ENCODE measurements at regions not wholly inside any gene's neighbourhood (a gene's known extent, or its start where the extent isn't known, plus 50 kb on each side); places are given as distances from the start of the nearest gene placed in this dataset.
A peak's percentile ranks its signal among the peaks of the same experiment; 100 is the strongest.

DNA sequence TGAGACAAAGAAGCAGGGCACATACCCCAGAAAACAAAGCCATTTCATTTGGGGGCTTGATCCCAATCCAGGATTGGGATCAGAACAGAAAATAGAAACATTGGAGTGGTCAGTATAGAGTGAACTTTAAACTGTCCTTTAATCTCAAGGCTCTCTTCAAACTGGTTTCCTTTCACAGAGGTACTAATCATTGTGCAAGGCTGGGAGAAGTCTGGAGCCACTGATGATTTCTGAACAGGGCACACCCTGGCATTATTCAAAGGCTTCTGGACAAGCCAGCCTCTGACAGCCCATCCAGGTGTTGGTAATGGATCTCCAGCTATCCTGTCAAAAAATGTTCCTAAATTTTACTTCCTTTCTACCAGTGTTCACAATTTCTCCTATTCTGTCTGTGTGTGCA lies 244.5 kb downstream of the DDX3Y start:
- H3K9me3 Mint-ChIP-seq (ENCODE audit: insufficient read depth): no peaks in the 10 kb centered on the region
- DNase-seq (no peak), ATAC-seq (ENCODE audit: low read depth) (no peak)
- ChIA-PET CTCF (no interaction called here), POLR2A (no interaction called here)
- no peaks in the 10 kb centered on the region for H3K27me3 ChIP-seq (replicated peaks in 1 of 4; ENCODE audit: control extremely low read depth in 1 of 4, control insufficient read depth in 3 of 4, insufficient read depth in 4 of 4, low read length in 3 of 4)
- no peaks in the 10 kb centered on the region for H4K20me1 ChIP-seq (ENCODE audit: control insufficient read depth, insufficient read depth, low read length, poor library complexity, severe bottlenecking)
- peaks cover 7% of the 10 kb centered on the region for H3K4me1 Mint-ChIP-seq
- H3K9ac ChIP-seq (ENCODE audit: low read length): no peak overlapping the region
- H3K4me2 ChIP-seq (replicated peaks; ENCODE audit: low read depth, low read length, poor library complexity, severe bottlenecking): no peak overlapping the region
- intact Hi-C loops (cut with micrococcal nuclease): no loop called here
- no peaks in the 10 kb centered on the region for H3K27me3 Mint-ChIP-seq
- no peak overlapping the region for H2AFZ ChIP-seq (ENCODE audit: insufficient read depth, low read depth, low read length, poor library complexity, severe bottlenecking)
- no peaks in the 10 kb centered on the region for H3K79me2 ChIP-seq (ENCODE audit: control insufficient read depth, insufficient read depth, low read length)
- no peak for TF ChIP-seq EZH2 (IDR thresholded peaks at IDR 0.05; ENCODE audit: borderline replicate concordance, insufficient read depth, low read depth, low read length, poor library complexity, severe bottlenecking)
- TF ChIP-seq, protein P1, sequence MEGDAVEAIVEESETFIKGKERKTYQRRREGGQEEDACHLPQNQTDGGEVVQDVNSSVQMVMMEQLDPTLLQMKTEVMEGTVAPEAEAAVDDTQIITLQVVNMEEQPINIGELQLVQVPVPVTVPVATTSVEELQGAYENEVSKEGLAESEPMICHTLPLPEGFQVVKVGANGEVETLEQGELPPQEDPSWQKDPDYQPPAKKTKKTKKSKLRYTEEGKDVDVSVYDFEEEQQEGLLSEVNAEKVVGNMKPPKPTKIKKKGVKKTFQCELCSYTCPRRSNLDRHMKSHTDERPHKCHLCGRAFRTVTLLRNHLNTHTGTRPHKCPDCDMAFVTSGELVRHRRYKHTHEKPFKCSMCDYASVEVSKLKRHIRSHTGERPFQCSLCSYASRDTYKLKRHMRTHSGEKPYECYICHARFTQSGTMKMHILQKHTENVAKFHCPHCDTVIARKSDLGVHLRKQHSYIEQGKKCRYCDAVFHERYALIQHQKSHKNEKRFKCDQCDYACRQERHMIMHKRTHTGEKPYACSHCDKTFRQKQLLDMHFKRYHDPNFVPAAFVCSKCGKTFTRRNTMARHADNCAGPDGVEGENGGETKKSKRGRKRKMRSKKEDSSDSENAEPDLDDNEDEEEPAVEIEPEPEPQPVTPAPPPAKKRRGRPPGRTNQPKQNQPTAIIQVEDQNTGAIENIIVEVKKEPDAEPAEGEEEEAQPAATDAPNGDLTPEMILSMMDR (IDR thresholded peaks at IDR 0.05): no peak
- H3K27ac Mint-ChIP-seq: no peak overlapping the region
- peaks cover 0 to 7% of the 10 kb centered on the region in 2 donors for H3K4me1 ChIP-seq (ENCODE audit: control insufficient read depth in 2 of 2, insufficient read depth in 2 of 2, low read length in 2 of 2)
- H3K9me3 ChIP-seq (ENCODE audit: control extremely low read depth in 1 of 3, control insufficient read depth in 2 of 3, insufficient read depth in 1 of 3, low read length in 2 of 3): no peaks in the 10 kb centered on the region
- H3K27ac ChIP-seq (ENCODE audit: low read length in 2 of 2): no peak overlapping the region
- peak overlapping the region; percentile 73 for H3K4me3 Mint-ChIP-seq
- no peak overlapping the region for H3K4me3 ChIP-seq (ENCODE audit: control extremely low read depth in 1 of 5, extremely low read depth in 1 of 5, insufficient read depth in 1 of 5, low read depth in 2 of 5, low read length in 4 of 5)
- no peaks in the 10 kb centered on the region for H3K36me3 ChIP-seq (replicated peaks in 1 of 2; ENCODE audit: control extremely low read depth in 1 of 2, control insufficient read depth in 1 of 2, extremely low read depth in 1 of 2, insufficient read depth in 2 of 2, low read length in 1 of 2)

DNA sequence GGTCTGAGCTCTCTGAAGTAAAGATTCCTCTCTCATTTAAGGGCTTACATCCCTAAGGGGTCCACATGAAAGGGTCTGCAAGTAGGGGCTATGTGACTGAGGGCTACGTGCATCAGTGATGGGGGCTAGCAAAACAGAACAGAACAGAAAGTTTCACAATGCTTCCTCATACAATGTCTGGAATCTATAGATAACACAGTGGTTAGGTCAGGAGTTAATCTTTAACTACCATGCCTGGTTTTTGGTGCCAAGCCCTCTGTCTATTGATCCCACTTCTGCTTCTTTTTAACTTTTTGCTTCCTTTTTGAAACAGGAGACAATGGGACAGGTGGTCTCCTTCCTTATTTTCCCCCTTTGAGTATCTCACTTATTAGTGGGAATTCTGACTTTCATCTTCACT lies 263.0 kb downstream of the DDX3Y start:
- Mint-ChIP-seq H3K9me3 (ENCODE audit: insufficient read depth) (peaks cover 3% of the 10 kb centered on the region), H3K4me3 (no peak overlapping the region), H3K27me3 (peaks cover 5% of the 10 kb centered on the region), H3K27ac (no peak overlapping the region), H3K4me1 (no peaks in the 10 kb centered on the region)
- no peak overlapping the region for H3K9ac ChIP-seq (ENCODE audit: low read length)
- ChIA-PET CTCF (no interaction called here), POLR2A (no interaction called here)
- no peaks in the 10 kb centered on the region for H3K36me3 ChIP-seq (replicated peaks in 1 of 2; ENCODE audit: control extremely low read depth in 1 of 2, control insufficient read depth in 1 of 2, extremely low read depth in 1 of 2, insufficient read depth in 2 of 2, low read length in 1 of 2)
- DNase-seq (no peak), ATAC-seq (ENCODE audit: low read depth) (no peak)
- no peaks in the 10 kb centered on the region for H4K20me1 ChIP-seq (ENCODE audit: control insufficient read depth, insufficient read depth, low read length, poor library complexity, severe bottlenecking)
- no CpG with 5 or more reads among the region's 1 CpG for WGBS (ENCODE audit: insufficient coverage)
- H3K9me3 ChIP-seq (ENCODE audit: control extremely low read depth in 1 of 3, control insufficient read depth in 2 of 3, insufficient read depth in 1 of 3, low read length in 2 of 3): peaks cover 0 to 3% (median 3%) of the 10 kb centered on the region in 3 donors
- no peak overlapping the region for H3K4me3 ChIP-seq (ENCODE audit: control extremely low read depth in 1 of 5, extremely low read depth in 1 of 5, insufficient read depth in 1 of 5, low read depth in 2 of 5, low read length in 4 of 5)
- H3K79me2 ChIP-seq (ENCODE audit: control insufficient read depth, insufficient read depth, low read length): no peaks in the 10 kb centered on the region
- intact Hi-C loops (cut with micrococcal nuclease): no loop called here
- H3K27me3 ChIP-seq (replicated peaks in 1 of 4; ENCODE audit: control extremely low read depth in 1 of 4, control insufficient read depth in 3 of 4, insufficient read depth in 4 of 4, low read length in 3 of 4): no peaks in the 10 kb centered on the region
- no peak overlapping the region for H3K4me2 ChIP-seq (replicated peaks; ENCODE audit: low read depth, low read length, poor library complexity, severe bottlenecking)
- no peak overlapping the region for H2AFZ ChIP-seq (ENCODE audit: insufficient read depth, low read depth, low read length, poor library complexity, severe bottlenecking)
- H3K27ac ChIP-seq (ENCODE audit: low read length in 2 of 2): no peak overlapping the region
- no peak for TF ChIP-seq EZH2 (IDR thresholded peaks at IDR 0.05; ENCODE audit: borderline replicate concordance, insufficient read depth, low read depth, low read length, poor library complexity, severe bottlenecking)
- TF ChIP-seq, protein P1 (IDR thresholded peaks at IDR 0.05): no peak
- H3K4me1 ChIP-seq (ENCODE audit: control insufficient read depth in 2 of 2, insufficient read depth in 2 of 2, low read length in 2 of 2): no peaks in the 10 kb centered on the region
